HFFc6 (cell line): ENCODE measurements at regions not wholly inside any gene's neighbourhood (a gene's known extent, or its start where the extent isn't known, plus 50 kb on each side); places are given as distances from the start of the nearest gene placed in this dataset.

Experiments
- DNase-seq: peaks from one replicate; pipeline ENCODE4 v3.0.0-alpha.2; 2018
- H3K27ac Mint-ChIP-seq: 2 replicates; pipeline ENCODE4 v1.8.0; 2020; ENCODE audit warnings: mild to moderate bottlenecking, mixed read lengths
- H3K27me3 Mint-ChIP-seq: 2 replicates; pipeline ENCODE4 v1.8.0; 2021; ENCODE audit warnings: mild to moderate bottlenecking, moderate library complexity, mixed read lengths; ENCODE audit not compliant: insufficient read depth
- H3K36me3 Mint-ChIP-seq: 2 replicates; pipeline ENCODE4 v1.8.0; 2021; ENCODE audit warnings: low read depth, mixed read lengths
- H3K4me1 Mint-ChIP-seq: 2 replicates; pipeline ENCODE4 v1.8.0; 2020; ENCODE audit warnings: low read depth, mixed read lengths
- H3K4me3 Mint-ChIP-seq: 2 replicates; pipeline ENCODE4 v1.8.0; 2020; ENCODE audit warnings: mild to moderate bottlenecking, moderate library complexity, mixed read lengths
- H3K9me3 Mint-ChIP-seq: 2 replicates; pipeline ENCODE4 v1.8.0; 2020; ENCODE audit warnings: mild to moderate bottlenecking, mixed read lengths
- CTCF ChIP-seq: fragments of 200-600 bp; sonication (generic); IDR thresholded peaks from 2 replicates; pipeline ENCODE4 v1.5.0; 2021; ENCODE audit warnings: antibody characterized with exemption, mild to moderate bottlenecking

GRCh38 chr10:9274206-9274755 lies 1219.8 kb downstream of the GATA3 start:
- H3K4me1 Mint-ChIP-seq, result no peaks in the 10 kb centered on the region
- peaks cover 4% of the 10 kb centered on the region; the same call in 1 of the 2 replicates for H3K9me3 Mint-ChIP-seq
- H3K27ac Mint-ChIP-seq, result no peak overlapping the region
- no peak overlapping the region for H3K4me3 Mint-ChIP-seq
- no peak for DNase-seq
- TF ChIP-seq CTCF, result no peak
- H3K36me3 Mint-ChIP-seq, result no peaks in the 10 kb centered on the region
- no peaks in the 10 kb centered on the region; the same call in 1 of the 2 replicates for H3K27me3 Mint-ChIP-seq

- no peak for DNase-seq
- Mint-ChIP-seq H3K9me3 (peaks cover 4% of the 10 kb centered on the region; the same call in 1 of the 2 replicates), H3K27ac (no peak overlapping the region), H3K4me1 (no peaks in the 10 kb centered on the region), H3K4me3 (no peak overlapping the region), H3K36me3 (no peaks in the 10 kb centered on the region; the same call in 1 of the 2 replicates), H3K27me3 (no peaks in the 10 kb centered on the region; the same call in 1 of the 2 replicates)
- no peak for TF ChIP-seq CTCF
These were observed 1221.4 kb downstream of the GATA3 start for GRCh38 chr10:9275861-9276260.

GRCh38 chr10:9285690-9286089 lies 1231.2 kb downstream of the GATA3 start:
- no peak overlapping the region for H3K4me3 Mint-ChIP-seq
- H3K27me3 Mint-ChIP-seq, result peaks cover 10% of the 10 kb centered on the region; the same call in 1 of the 2 replicates
- H3K9me3 Mint-ChIP-seq, result no peaks in the 10 kb centered on the region; the same call in 1 of the 2 replicates
- no peaks in the 10 kb centered on the region; the same call in 1 of the 2 replicates for H3K36me3 Mint-ChIP-seq
- TF ChIP-seq CTCF, result no peak
- no peak overlapping the region for H3K27ac Mint-ChIP-seq
- DNase-seq, result no peak
- no peaks in the 10 kb centered on the region for H3K4me1 Mint-ChIP-seq

GRCh38 chr10:9289811-9290210 lies 1235.3 kb downstream of the GATA3 start:
- H3K27me3 Mint-ChIP-seq, result peaks cover 2% of the 10 kb centered on the region; the same call in 1 of the 2 replicates
- no peaks in the 10 kb centered on the region for H3K36me3 Mint-ChIP-seq
- H3K4me1 Mint-ChIP-seq, result no peaks in the 10 kb centered on the region
- no peaks in the 10 kb centered on the region for H3K9me3 Mint-ChIP-seq
- no peak overlapping the region for H3K27ac Mint-ChIP-seq
- no peak for DNase-seq
- H3K4me3 Mint-ChIP-seq, result no peak overlapping the region
- TF ChIP-seq CTCF, result no peak

GRCh38 chr10:9291081-9291480 lies 1236.6 kb downstream of the GATA3 start:
- TF ChIP-seq CTCF, result no peak
- no peak for DNase-seq
- Mint-ChIP-seq H3K36me3 (no peaks in the 10 kb centered on the region), H3K27ac (no peak overlapping the region), H3K9me3 (no peaks in the 10 kb centered on the region), H3K27me3 (peaks cover 2% of the 10 kb centered on the region; the same call in 1 of the 2 replicates), H3K4me3 (no peak overlapping the region), H3K4me1 (peaks cover under 1% of the 10 kb centered on the region; the same call in 1 of the 2 replicates)
